ENCODE measurements at regions not wholly inside any gene's neighbourhood (a gene's known extent, or its start where the extent isn't known, plus 50 kb on each side); places are given as distances from the start of the nearest gene placed in this dataset.

- Histone ChIP-seq H3K9me3 (peaks cover 0 to 4% of the 10 kb centered on the region in 2 donors), H3K27me3 (no peaks in the 10 kb centered on the region), H3K36me3 (no peaks in the 10 kb centered on the region), H3K27ac (no peak overlapping the region), H3K4me3 (no peak overlapping the region), H3K4me1 (no peaks in the 10 kb centered on the region)
- TF ChIP-seq, protein P1, sequence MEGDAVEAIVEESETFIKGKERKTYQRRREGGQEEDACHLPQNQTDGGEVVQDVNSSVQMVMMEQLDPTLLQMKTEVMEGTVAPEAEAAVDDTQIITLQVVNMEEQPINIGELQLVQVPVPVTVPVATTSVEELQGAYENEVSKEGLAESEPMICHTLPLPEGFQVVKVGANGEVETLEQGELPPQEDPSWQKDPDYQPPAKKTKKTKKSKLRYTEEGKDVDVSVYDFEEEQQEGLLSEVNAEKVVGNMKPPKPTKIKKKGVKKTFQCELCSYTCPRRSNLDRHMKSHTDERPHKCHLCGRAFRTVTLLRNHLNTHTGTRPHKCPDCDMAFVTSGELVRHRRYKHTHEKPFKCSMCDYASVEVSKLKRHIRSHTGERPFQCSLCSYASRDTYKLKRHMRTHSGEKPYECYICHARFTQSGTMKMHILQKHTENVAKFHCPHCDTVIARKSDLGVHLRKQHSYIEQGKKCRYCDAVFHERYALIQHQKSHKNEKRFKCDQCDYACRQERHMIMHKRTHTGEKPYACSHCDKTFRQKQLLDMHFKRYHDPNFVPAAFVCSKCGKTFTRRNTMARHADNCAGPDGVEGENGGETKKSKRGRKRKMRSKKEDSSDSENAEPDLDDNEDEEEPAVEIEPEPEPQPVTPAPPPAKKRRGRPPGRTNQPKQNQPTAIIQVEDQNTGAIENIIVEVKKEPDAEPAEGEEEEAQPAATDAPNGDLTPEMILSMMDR (IDR thresholded peaks at IDR 0.05) = no peak
- DNase-seq (ENCODE audit: low spot score in 2 of 2) = no peak
- intact Hi-C loops (cut with DNase I) = no loop called here
These were observed 186.0 kb downstream of the KIF20B start for GRCh38 chr10:89887406-89887805.

DNA sequence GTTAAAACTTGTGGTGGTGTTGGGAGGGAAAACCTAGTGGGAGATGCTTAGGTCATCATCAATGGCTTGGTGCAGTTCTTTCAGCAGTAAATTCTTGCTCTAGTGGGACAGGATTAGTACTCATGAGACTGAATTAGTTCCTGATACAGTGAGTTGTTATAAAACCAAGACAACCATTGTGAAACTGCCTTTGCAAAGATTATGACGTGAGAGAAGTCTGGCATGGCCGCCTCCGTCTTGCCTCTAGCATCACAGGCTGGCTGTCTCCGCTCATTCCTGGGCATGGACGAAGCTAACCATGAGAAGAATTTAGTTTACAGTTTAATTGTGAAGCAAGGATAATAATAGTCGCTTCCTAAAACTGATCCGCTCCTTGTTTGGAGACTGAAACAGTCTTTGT, 186.4 kb downstream of the KIF20B start:
- TF ChIP-seq, protein P1 (IDR thresholded peaks at IDR 0.05) = no peak
- no peaks in the 10 kb centered on the region for H3K4me1 ChIP-seq
- no peaks in the 10 kb centered on the region for H3K36me3 ChIP-seq
- no peak for DNase-seq (ENCODE audit: low spot score in 2 of 2)
- intact Hi-C loops (cut with DNase I) = no loop called here
- H3K4me3 ChIP-seq = no peak overlapping the region
- peaks cover 0 to under 1% of the 10 kb centered on the region in 2 donors for H3K9me3 ChIP-seq
- no peaks in the 10 kb centered on the region for H3K27me3 ChIP-seq
- peak overlapping the region in 1 of 2 donors; percentile 20 for H3K27ac ChIP-seq

- DNase-seq (ENCODE audit: low spot score in 2 of 2) = no peak
- no peaks in the 10 kb centered on the region for H3K9me3 ChIP-seq
- TF ChIP-seq, protein P1 (IDR thresholded peaks at IDR 0.05) = no peak
- no peaks in the 10 kb centered on the region for H3K36me3 ChIP-seq
- intact Hi-C loops (cut with DNase I) = no loop called here
- H3K4me3 ChIP-seq = no peak overlapping the region
- H3K27ac ChIP-seq = peak overlapping the region in 1 of 2 donors; percentile 20
- no peaks in the 10 kb centered on the region for H3K4me1 ChIP-seq
- no peaks in the 10 kb centered on the region for H3K27me3 ChIP-seq
These were observed 187.1 kb downstream of the KIF20B start for GRCh38 chr10:89888321-89889070.

GRCh38 chr10:89889606-89890005, 188.2 kb downstream of the KIF20B start:
- no peaks in the 10 kb centered on the region for H3K9me3 ChIP-seq

GRCh38 chr10:89891006-89891535, 189.7 kb downstream of the KIF20B start:
- Histone ChIP-seq H3K9me3 (peaks cover 0 to under 1% of the 10 kb centered on the region in 2 donors), H3K27ac (no peak overlapping the region), H3K27me3 (no peaks in the 10 kb centered on the region), H3K4me1 (no peaks in the 10 kb centered on the region), H3K36me3 (no peaks in the 10 kb centered on the region), H3K4me3 (no peak overlapping the region)
- TF ChIP-seq, protein P1 (IDR thresholded peaks at IDR 0.05) = no peak
- DNase-seq (ENCODE audit: low spot score in 2 of 2) = no peak
- intact Hi-C loops (cut with DNase I) = no loop called here

More at GRCh38 chr10:89889606-89890005, 188.2 kb downstream of the KIF20B start:
- H3K4me1 ChIP-seq = no peaks in the 10 kb centered on the region
- DNase-seq (ENCODE audit: low spot score in 2 of 2) = no peak
- H3K4me3 ChIP-seq = no peak overlapping the region
- H3K36me3 ChIP-seq = no peaks in the 10 kb centered on the region
- intact Hi-C loops (cut with DNase I) = no loop called here
- H3K27me3 ChIP-seq = no peaks in the 10 kb centered on the region
- peak overlapping the region in 1 of 2 donors; percentile 11 for H3K27ac ChIP-seq
- TF ChIP-seq, protein P1 (IDR thresholded peaks at IDR 0.05) = no peak
